HG03565 (cell line): ENCODE measurements at regions not wholly inside any gene's neighbourhood (a gene's known extent, or its start where the extent isn't known, plus 50 kb on each side); places are given as distances from the start of the nearest gene placed in this dataset.
A peak's percentile ranks its signal among the peaks of the same experiment; 100 is the strongest.

Experiments
- ATAC-seq: cut with Tn5 transposase; IDR thresholded peaks from one replicate; pipeline ENCODE4 v1.9.1; 2021; ENCODE audit warnings: mild to moderate bottlenecking, moderate library complexity; ENCODE audit not compliant: unreplicated experiment

GRCh38 chr18:21162786-21163185, 51.2 kb upstream of the ROCK1 start:
- no peak for ATAC-seq

DNA sequence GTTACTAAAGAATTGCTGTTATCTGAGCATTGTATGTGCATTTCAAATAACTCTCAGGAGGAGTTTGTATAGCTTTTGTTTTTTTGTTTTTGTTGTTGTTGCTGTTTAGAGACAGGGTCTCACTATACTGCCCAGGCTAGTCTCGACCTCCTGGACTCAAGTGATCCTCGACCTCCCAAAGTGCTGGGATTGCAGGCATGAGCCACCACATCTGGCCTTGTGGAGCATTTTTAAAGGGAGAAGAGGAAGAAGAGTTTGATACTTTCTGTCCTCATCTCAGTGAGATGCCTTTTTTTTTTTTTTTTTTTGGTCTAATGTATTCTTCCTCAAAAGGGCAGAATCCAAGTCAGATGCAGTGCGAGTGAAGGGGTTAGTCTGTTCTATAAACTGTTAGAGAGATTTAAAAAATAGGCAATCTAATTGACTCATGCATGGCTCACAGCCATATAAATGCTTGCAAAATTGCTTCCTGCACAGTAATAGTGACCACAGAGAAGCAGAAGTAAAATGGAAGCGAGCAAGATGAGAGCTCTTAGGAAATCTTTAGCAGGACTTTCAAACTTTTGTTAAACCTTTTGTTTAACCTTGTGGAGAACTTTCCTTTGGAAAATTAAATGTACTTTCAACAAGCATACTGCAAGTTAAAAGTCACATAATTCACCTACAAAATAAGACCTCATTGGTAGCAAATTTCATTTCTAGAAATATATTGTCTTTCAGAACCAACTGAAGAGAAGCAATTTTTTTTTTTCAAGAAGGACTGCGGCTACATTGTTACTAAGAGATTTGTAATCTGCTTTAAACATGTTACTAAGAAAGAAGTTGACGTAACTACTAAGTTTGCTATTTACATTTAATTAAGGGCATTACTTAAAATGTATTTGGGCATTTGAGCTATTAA, 52.3 kb upstream of the ROCK1 start:
- peak; percentile 56 for ATAC-seq

- no peak for ATAC-seq
Observed at GRCh38 chr18:21164548-21165095, 53.0 kb upstream of the ROCK1 start.

GRCh38 chr18:21167641-21168377, 56.2 kb upstream of the ROCK1 start:
- ATAC-seq: no peak

GRCh38 chr18:21168880-21169279, 57.3 kb upstream of the ROCK1 start:
- no peak for ATAC-seq

DNA sequence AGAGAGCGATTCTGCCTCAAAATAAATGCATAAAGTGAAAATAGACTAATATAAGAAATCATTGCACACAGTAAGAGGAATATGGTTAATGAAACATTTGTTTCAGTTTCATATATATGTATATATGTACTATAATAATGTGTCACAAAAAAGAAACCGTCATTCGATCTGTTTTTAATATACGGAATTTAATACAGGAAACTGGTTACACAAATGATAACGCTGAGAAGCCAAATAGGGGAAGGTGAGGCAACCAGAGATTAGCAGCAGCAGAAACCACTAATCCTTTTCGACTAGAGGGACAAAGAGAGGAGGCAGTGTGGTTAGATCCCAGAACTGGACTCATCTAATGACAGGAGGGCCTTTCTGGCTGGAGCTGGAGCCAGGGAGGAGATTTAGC, 64.2 kb upstream of the GREB1L start:
- no peak for ATAC-seq

GRCh38 chr18:21179590-21180220, 62.3 kb upstream of the GREB1L start:
- peak; percentile 67 for ATAC-seq

DNA sequence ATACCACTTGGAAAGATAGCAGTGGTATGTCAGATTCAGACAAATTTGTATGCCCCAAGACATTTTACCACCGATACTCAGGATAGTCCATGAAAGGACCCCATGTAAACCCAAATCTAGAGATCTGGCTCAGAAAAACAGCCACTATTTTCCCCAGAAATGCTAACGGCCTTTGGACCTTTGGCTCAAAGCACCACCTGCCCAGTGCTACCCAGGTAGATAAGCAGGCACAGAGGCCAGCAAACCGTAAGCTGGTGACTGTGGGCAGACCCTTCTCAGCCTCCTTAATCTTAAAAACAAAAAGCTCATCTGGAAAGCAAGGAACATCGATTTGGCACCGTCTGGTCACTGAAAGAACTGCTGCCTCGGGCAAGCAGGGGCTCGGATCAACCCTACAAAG, 61.4 kb upstream of the GREB1L start:
- no peak for ATAC-seq

DNA sequence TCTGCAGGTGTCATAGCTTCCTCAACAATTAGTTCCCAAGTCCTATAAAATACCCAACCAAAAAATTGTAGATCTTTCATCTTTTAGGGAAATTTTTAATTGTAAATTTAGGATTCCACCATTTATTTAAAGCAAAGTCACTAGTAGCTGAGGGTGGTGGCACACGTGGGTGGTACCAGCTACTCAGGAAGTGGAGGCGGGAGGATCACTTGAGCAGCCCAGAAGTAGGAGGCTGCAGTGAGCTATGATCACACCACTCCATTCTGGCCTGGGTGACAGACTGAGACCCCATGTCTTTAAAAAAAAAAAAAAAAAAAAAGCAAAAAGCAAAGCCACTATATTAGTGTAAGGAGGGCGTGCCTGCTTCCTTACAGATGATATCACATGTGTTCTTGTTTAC, 60.3 kb upstream of the GREB1L start:
- ATAC-seq: no peak

DNA sequence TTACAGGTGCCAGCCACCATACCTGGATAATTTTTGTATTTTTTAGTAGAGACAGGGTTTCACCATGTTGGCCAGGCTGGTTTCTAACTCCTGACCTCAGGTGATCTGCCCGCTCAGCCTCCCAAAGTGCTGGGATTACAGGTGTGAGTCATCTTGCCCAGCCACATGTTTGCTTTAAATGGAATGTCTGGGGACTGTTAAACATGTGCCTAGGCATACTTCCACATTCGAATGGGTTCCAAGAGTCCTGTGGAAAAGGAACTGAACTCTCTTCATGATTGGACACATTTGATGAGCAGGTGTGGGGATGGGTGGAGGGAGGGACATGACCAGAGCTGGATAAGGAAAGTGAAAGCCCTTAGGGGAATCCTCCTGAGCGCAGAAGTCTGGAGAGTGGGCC, 58.4 kb upstream of the GREB1L start:
- ATAC-seq: no peak

DNA sequence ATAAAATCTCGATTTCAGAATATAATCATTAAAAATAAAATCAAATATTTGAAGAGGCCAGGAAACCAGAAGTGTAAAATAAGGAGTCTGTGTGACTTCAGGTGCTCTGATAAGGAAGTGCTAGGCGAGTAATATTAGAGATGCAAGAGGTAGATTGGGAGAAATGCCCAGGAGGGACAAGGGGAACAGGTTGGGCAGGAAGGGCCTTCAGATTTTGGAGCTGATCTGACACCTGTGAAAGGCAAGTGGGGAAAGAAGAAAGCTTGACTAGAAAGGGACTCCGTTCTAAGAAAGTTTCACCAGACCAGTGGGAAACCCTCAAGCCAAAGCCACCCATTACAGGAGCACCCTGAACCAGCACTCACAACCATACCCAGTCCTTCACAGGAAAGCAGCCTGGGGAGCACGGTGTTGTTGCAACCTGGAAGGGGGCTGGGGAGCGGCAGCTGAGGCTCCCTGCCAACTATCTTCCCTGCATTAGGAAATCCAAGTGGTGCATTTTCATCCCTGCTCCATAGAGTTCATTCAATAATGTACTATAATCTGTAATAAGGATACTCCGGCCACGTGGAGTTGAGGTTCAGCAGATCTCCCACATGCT, 57.5 kb upstream of the GREB1L start:
- ATAC-seq: no peak

DNA sequence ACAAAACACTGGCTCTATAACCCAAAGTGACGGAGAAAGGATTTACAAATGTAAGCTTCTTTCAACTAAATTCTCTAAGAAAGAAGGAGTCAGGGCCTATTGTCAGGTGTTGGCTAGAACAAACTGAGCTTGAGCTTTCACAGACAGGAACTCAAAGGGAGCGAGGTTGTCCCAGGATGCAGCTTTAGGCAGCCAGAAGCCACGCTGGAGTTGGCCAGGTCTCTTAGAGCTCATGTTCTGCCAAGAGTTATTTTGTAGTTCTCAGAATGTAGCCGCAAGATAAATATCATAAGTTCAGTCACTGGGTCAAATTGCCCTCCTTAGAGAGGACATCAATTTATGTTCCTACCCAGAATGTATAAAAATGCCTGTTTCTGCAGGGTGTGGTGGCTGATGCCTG, 54.1 kb upstream of the GREB1L start:
- ATAC-seq: no peak

DNA sequence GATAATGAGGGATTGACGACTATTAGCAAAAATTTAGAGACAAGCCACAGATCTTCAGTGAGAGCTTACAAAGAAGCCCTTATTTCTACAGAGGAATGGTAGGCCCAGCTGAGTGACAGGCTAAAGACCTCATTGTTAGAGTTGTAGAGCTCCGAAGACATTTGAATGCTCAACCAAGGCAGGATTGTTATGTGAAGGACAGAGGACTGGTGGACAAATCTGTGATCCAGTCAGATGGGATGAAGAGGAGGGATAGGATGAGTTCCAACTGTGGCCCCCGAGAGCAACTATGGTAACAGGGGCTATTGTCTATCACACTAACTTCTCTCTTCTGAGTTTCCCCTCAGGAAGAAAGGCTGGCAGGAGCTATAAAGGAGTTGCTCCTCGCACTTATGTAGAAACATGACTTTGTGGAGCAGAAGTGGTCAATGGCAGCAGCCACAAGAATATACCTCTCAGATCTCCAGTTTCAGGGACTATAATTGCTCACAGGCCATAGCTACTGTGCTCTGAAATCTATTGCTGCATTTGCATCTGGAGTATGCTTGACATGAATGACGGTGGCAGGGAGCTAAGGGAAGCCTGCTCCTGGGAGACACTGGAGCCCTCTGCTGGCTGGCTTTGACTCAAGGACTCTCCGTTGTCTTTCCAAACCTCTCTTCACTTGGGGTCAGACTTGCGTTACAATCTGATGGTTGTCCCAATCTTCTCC, 50.3 kb upstream of the GREB1L start:
- ATAC-seq: no peak
